NCI-H460 (cell line): ENCODE measurements at regions not wholly inside any gene's neighbourhood (a gene's known extent, or its start where the extent isn't known, plus 50 kb on each side); places are given as distances from the start of the nearest gene placed in this dataset.

Experiments used
- DNase-seq: peaks from one replicate; pipeline ENCODE4 v3.0.0-alpha.2; 2016; ENCODE audit warnings: low read depth; ENCODE audit errors: extremely low read depth
- small RNA-seq, 2 experiments: library from RNA; depleted of rRNA; stranded (forward); fragments of <200 nt; gene quantifications; one replicate each; pipeline ENCODE3, GENCODE V24; 2014

DNA sequence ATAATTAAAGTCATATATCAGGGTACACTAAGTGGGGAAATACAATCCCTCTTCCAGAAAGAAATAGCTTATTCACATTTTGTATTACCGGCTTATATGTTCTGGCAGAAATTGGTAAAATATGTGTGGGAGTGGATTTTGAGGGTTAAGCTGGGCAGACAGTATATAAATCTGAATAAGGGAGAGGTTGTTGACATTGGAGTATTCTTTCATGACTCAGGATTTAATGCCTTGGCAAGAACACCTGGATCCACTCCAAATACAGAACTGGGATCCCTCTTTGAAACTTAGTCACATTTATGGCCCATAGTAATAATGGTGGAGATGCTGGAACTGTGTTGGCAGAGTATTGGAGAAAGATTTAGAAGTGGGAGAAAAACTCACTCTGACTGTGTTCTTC is 54.3 kb upstream of the TET2 start:
- no peak for DNase-seq

DNA sequence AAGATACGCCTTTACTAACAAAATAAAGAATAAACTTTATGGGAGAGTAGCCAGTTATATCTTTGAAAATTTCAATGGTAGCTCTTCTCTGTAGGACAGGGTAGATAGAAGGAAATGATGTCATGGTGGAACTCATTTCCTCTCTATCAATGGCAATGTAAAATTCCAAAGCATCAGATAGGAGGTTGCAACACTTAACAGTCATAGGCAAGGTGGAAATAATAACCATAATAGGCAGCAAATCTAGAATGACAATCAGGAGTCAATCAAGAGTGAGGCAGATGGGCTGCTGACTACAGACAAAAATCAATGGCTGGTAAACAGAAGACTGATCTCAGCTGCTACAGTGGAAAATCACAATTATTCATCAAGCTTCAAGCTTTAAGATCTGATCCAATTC is 53.9 kb upstream of the TET2 start:
- no peak for DNase-seq

DNA sequence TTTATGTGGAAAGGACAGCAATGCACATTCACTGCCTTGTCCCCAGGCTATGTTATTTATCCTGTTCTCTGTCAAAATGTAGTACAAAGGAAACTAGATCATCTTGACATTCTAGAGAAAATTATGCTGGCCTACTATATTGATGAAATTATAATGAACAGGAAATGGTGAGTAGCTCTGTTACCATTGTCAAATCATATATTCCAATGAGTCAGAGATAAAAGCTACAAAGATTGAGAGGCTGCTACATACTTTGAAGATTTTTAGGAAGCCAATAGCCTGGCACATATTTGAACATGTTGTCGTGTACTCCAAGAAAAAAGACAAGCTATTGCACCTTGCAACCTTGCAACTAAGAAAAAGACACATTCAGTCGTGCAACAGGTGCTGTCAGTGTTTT is 52.7 kb upstream of the TET2 start:
- DNase-seq = no peak

Small RNAs in the stretch of these regions (small RNA-seq; reads per million reads assigned to genes)
- 0 reads per million in 2 experiments for gene AC096577.2
- gene RNU6-351P = 0 reads per million in 2 experiments
